A549 (cell line): ENCODE measurements at regions not wholly inside any gene's neighbourhood (a gene's known extent, or its start where the extent isn't known, plus 50 kb on each side); places are given as distances from the start of the nearest gene placed in this dataset.

ENCODE experiments used
- HES2 ChIP-seq: fragments of >200 bp; sonication (Bioruptor Twin); formaldehyde crosslinking; IDR thresholded peaks from 2 replicates; pipeline ENCODE4 v1.6.1; 2016
- JUN ChIP-seq, 2 experiments: fragments of >200 bp; sonication (Bioruptor Twin); formaldehyde crosslinking; IDR thresholded peaks; 2 replicates in 1 of 2; 3 replicates in 1 of 2; pipeline ENCODE4 v1.6.1; 2016 to 2017
- KDM1A ChIP-seq: fragments of 200-600 bp; sonication (generic); IDR thresholded peaks from 2 replicates; pipeline ENCODE4 v1.6.1; 2016; ENCODE audit warnings: low read depth, mild to moderate bottlenecking
- POLR2A ChIP-seq: IDR thresholded peaks from 2 replicates; pipeline ENCODE4 v1.6.1; 2012; ENCODE audit warnings: mild to moderate bottlenecking, low read length
- RNF2 ChIP-seq: fragments of 200-600 bp; sonication (generic); IDR thresholded peaks from 2 replicates; pipeline ENCODE4 v1.6.1; 2016; ENCODE audit warnings: low read depth, mild to moderate bottlenecking, antibody characterized with exemption, moderate library complexity, borderline replicate concordance
- TP53 ChIP-seq: fragments of 250-450 bp; sonication (Bioruptor Pico); IDR thresholded peaks from 2 replicates; pipeline ENCODE4 v1.5.0; 2021; ENCODE audit warnings: mild to moderate bottlenecking, moderate library complexity
- ZC3H11A ChIP-seq: fragments of 450-650 bp; IDR thresholded peaks from 2 replicates; pipeline ENCODE4 v1.6.1; 2014; ENCODE audit warnings: antibody characterized with exemption, mild to moderate bottlenecking
- ZSCAN20 ChIP-seq: fragments of 250-450 bp; sonication (Bioruptor Pico); IDR thresholded peaks from 2 replicates; pipeline ENCODE4 v1.8.0; 2022; ENCODE audit warnings: mild to moderate bottlenecking, moderate library complexity
- TF ChIP-seq, protein P1 (sequence below): fragments of 200-600 bp; sonication (generic); IDR thresholded peaks from 2 replicates; pipeline ENCODE4 v1.6.1; 2016; ENCODE audit warnings: antibody characterized with exemption, mild to moderate bottlenecking, moderate library complexity
- TF ChIP-seq, protein P2 (sequence below): fragments of >200 bp; sonication (Bioruptor Twin); formaldehyde crosslinking; IDR thresholded peaks from 3 replicates; pipeline ENCODE4 v1.5.1; 2016

DNA sequence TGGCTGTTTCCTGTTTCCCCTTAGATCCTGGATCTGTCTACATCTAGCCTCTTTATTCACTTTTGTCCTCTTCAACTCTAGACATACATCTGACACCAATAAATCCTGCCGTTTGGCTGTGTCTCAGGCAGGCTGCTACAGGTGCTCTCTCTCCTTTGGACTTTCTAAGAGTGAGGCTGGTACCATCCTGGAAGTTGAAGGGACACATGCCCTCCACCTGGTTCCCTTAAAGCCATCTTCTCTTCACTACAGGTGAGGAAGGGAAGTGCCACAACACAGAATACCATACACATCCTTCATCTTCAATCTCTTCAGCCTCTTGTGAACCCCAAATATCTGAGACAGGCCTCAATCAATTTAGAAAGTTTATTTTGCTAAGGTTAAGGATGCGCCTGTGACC, 137.9 kb downstream of the BACH1 start:
- TF ChIP-seq, protein P1, sequence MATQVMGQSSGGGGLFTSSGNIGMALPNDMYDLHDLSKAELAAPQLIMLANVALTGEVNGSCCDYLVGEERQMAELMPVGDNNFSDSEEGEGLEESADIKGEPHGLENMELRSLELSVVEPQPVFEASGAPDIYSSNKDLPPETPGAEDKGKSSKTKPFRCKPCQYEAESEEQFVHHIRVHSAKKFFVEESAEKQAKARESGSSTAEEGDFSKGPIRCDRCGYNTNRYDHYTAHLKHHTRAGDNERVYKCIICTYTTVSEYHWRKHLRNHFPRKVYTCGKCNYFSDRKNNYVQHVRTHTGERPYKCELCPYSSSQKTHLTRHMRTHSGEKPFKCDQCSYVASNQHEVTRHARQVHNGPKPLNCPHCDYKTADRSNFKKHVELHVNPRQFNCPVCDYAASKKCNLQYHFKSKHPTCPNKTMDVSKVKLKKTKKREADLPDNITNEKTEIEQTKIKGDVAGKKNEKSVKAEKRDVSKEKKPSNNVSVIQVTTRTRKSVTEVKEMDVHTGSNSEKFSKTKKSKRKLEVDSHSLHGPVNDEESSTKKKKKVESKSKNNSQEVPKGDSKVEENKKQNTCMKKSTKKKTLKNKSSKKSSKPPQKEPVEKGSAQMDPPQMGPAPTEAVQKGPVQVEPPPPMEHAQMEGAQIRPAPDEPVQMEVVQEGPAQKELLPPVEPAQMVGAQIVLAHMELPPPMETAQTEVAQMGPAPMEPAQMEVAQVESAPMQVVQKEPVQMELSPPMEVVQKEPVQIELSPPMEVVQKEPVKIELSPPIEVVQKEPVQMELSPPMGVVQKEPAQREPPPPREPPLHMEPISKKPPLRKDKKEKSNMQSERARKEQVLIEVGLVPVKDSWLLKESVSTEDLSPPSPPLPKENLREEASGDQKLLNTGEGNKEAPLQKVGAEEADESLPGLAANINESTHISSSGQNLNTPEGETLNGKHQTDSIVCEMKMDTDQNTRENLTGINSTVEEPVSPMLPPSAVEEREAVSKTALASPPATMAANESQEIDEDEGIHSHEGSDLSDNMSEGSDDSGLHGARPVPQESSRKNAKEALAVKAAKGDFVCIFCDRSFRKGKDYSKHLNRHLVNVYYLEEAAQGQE = no peak
- TF ChIP-seq, protein P2, sequence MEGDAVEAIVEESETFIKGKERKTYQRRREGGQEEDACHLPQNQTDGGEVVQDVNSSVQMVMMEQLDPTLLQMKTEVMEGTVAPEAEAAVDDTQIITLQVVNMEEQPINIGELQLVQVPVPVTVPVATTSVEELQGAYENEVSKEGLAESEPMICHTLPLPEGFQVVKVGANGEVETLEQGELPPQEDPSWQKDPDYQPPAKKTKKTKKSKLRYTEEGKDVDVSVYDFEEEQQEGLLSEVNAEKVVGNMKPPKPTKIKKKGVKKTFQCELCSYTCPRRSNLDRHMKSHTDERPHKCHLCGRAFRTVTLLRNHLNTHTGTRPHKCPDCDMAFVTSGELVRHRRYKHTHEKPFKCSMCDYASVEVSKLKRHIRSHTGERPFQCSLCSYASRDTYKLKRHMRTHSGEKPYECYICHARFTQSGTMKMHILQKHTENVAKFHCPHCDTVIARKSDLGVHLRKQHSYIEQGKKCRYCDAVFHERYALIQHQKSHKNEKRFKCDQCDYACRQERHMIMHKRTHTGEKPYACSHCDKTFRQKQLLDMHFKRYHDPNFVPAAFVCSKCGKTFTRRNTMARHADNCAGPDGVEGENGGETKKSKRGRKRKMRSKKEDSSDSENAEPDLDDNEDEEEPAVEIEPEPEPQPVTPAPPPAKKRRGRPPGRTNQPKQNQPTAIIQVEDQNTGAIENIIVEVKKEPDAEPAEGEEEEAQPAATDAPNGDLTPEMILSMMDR = no peak
- no peak for TF ChIP-seq KDM1A
- no peak for TF ChIP-seq POLR2A
- no peak for TF ChIP-seq HES2
- TF ChIP-seq TP53 (CRISPR knock-in tag) = no peak
- TF ChIP-seq JUN (IDR thresholded peaks at IDR 0.05) = no peak
- no peak for TF ChIP-seq ZC3H11A
- TF ChIP-seq RNF2 = no peak
- no peak for TF ChIP-seq ZSCAN20
